Astrocyte of the spinal cord (primary cell): ENCODE measurements at regions not wholly inside any gene's neighbourhood (a gene's known extent, or its start where the extent isn't known, plus 50 kb on each side); places are given as distances from the start of the nearest gene placed in this dataset.

ENCODE experiments used
- DNase-seq: peaks from one replicate; pipeline ENCODE4 v3.0.0; 2011; ENCODE audit warnings: low read depth, low spot score
- H3K4me3 ChIP-seq: 2 replicates; pipeline ENCODE4 v1.5.1; 2011; ENCODE audit warnings: low read depth, mild to moderate bottlenecking, low read length, moderate library complexity
- CTCF ChIP-seq: IDR thresholded peaks from 2 replicates; pipeline ENCODE4 v1.5.1; 2012; ENCODE audit warnings: low read depth, mild to moderate bottlenecking, low read length, inconsistent platforms
- in situ Hi-C: cut with HindIII; loops from 2 replicates; pipeline ENCODE4 v1.10.0; 2017; ENCODE audit warnings: low sequenced_read_pairs

DNA sequence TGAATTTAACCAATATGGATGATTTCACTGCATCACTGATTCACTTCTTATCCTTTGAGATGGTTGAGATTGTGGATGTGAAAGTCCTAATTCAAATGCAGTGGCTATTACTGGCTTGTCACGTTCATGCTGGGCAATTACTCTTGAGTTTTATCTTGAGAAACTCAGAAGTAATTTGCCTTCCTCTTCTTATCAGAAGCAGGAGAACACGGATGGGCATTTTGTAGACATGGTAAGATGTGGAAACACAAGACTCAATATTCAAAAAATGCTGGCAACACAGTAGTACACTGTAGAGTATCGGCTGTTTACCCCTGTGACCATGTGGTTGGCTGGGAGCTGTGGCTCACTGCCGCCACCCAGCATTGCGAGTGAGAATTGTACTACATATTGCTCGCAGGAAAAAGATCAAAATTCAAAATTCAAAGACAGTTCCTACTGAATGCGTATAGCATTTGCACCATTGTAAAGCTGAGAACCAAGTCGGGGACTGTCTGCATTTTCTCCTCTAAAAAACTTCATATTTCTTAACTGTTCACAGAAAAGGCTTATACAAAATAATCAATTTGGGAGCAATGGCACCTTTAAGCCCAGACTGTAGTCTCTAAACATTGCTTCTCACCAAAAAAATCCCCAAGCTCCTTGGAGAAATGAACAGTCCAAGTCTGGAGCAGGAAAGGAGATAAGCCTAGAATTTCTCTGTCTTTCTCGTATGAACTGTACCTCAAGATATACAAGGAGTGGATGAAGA is 61.9 kb upstream of the ELOVL5 start:
- peak; percentile 45 for DNase-seq
- no peak overlapping the region for H3K4me3 ChIP-seq
- in situ Hi-C loops = no loop called here
- TF ChIP-seq CTCF = peak; percentile 72

GRCh38 chr6:53408826-53409225 is 60.1 kb upstream of the ELOVL5 start:
- no peak overlapping the region for H3K4me3 ChIP-seq
- no peak for TF ChIP-seq CTCF
- in situ Hi-C loops = no loop called here
- no peak for DNase-seq

- no peak for TF ChIP-seq CTCF
- no peak for DNase-seq
- in situ Hi-C loops = no loop called here
- no peak overlapping the region for H3K4me3 ChIP-seq
Observed at GRCh38 chr6:53399027-53399344, 50.2 kb upstream of the ELOVL5 start.

DNA sequence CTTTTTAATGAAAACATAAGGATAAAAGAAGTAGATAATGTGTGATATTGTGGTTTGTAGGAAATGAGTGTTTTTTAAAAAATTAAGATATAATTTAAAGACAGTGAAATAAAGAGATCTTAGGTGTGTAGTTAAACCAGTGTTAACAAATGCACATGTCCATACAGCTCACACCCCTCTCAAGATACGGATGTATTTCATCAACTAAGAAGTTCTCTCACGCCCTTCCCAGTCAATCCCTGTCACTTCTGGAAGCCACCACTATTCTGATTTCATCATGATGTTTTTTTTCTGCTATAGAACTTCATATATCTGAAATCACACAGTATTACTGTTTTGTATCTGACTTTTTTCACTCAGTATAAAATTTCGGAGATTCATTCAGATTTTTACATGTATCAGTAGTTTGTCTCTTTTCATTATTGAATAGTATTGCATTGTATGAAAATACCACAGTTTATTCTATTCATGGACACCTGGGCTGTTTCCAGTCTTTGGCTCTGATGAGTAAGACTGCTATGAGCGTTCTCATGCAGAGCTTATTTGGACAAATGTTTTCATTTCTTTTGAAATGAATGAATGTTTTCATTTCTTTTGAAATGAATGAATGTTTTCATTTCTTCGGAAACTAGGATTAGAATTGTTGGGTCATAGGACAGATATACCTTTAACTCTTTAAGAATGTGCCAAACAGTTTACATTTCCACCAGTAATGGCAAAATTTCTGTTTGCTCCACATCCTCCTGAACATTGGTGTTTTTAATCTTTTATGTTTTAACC is 49.7 kb upstream of the ELOVL5 start:
- in situ Hi-C loops = no loop called here

More for the DNA sequence above, 49.7 kb upstream of the ELOVL5 start:
- no peak overlapping the region for H3K4me3 ChIP-seq
- peak; percentile 65 for DNase-seq
- TF ChIP-seq CTCF = no peak
